ENCODE measurements at regions not wholly inside any gene's neighbourhood (a gene's known extent, or its start where the extent isn't known, plus 50 kb on each side); places are given as distances from the start of the nearest gene placed in this dataset.

- Histone ChIP-seq H3K4me1 (ENCODE audit: insufficient read depth, low read length) (no peaks in the 10 kb centered on the region), H3K27me3 (ENCODE audit: insufficient read depth, low read length) (no peaks in the 10 kb centered on the region), H3K4me3 (ENCODE audit: low read length) (no peak overlapping the region), H3K9me3 (ENCODE audit: low read depth, low read length) (no peaks in the 10 kb centered on the region)
These were observed 152.3 kb upstream of the ZNF516 start for GRCh38 chr18:76647322-76647721.

GRCh38 chr18:76644580-76644979 is 149.5 kb upstream of the ZNF516 start:
- Histone ChIP-seq H3K27me3 (ENCODE audit: insufficient read depth, low read length) (no peaks in the 10 kb centered on the region), H3K9me3 (ENCODE audit: low read depth, low read length) (no peaks in the 10 kb centered on the region), H3K4me1 (ENCODE audit: insufficient read depth, low read length) (no peaks in the 10 kb centered on the region), H3K4me3 (ENCODE audit: low read length) (no peak overlapping the region)

DNA sequence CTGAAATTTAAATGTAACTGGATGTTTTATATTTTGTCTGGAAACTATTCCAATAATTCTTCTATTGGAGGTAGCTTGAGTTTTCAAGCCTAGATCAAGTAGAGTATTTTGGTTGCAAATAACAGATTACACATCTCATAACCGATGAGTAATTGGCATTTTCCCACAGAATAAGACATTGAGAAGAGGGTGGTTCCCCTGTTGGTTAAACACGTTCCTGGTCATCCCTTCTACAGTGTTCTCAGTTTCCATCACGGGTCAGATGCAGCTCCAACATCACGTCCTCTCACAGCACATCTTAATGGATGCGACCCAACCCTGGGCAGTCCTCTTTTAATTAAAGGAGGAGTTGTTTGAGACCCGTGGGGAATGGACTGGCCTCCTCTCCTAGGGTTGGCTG is 149.0 kb upstream of the ZNF516 start:
- no peaks in the 10 kb centered on the region for H3K9me3 ChIP-seq (ENCODE audit: low read depth, low read length)
- no peak overlapping the region for H3K4me3 ChIP-seq (ENCODE audit: low read length)
- H3K4me1 ChIP-seq (ENCODE audit: insufficient read depth, low read length): no peaks in the 10 kb centered on the region
- no peaks in the 10 kb centered on the region for H3K27me3 ChIP-seq (ENCODE audit: insufficient read depth, low read length)

- H3K27me3 ChIP-seq (ENCODE audit: insufficient read depth, low read length): no peaks in the 10 kb centered on the region
- H3K4me3 ChIP-seq (ENCODE audit: low read length): no peak overlapping the region
- no peaks in the 10 kb centered on the region for H3K9me3 ChIP-seq (ENCODE audit: low read depth, low read length)
- H3K4me1 ChIP-seq (ENCODE audit: insufficient read depth, low read length): no peaks in the 10 kb centered on the region
These were observed 148.2 kb upstream of the ZNF516 start for GRCh38 chr18:76643199-76643598.

DNA sequence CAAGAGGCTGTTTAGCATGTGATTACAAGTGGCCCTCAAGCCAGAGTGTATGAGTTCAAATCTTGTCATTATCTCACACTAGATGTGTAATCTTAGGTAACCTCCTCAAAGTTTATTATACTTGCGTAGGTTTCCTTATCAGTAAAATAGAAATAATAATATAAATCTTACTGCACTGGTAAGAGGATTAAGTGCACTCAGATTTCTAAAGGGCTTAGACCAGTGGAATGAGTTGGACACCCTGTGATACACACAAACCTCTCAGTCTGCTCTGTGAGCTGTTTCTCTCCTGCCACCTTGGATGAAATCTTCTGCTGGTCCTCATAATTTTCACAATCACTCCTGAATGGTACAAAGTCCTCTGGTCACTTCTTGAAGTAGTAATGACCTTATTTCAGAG is 145.4 kb upstream of the ZNF516 start:
- Histone ChIP-seq H3K4me3 (ENCODE audit: low read length) (no peak overlapping the region), H3K9me3 (ENCODE audit: low read depth, low read length) (no peaks in the 10 kb centered on the region), H3K4me1 (ENCODE audit: insufficient read depth, low read length) (no peaks in the 10 kb centered on the region), H3K27me3 (ENCODE audit: insufficient read depth, low read length) (no peaks in the 10 kb centered on the region)

- Histone ChIP-seq H3K4me1 (ENCODE audit: insufficient read depth, low read length) (peaks cover 6% of the 10 kb centered on the region), H3K9me3 (ENCODE audit: low read depth, low read length) (no peaks in the 10 kb centered on the region), H3K4me3 (ENCODE audit: low read length) (no peak overlapping the region), H3K27me3 (ENCODE audit: insufficient read depth, low read length) (no peaks in the 10 kb centered on the region)
These were observed 139.5 kb upstream of the ZNF516 start for GRCh38 chr18:76634564-76634963.

DNA sequence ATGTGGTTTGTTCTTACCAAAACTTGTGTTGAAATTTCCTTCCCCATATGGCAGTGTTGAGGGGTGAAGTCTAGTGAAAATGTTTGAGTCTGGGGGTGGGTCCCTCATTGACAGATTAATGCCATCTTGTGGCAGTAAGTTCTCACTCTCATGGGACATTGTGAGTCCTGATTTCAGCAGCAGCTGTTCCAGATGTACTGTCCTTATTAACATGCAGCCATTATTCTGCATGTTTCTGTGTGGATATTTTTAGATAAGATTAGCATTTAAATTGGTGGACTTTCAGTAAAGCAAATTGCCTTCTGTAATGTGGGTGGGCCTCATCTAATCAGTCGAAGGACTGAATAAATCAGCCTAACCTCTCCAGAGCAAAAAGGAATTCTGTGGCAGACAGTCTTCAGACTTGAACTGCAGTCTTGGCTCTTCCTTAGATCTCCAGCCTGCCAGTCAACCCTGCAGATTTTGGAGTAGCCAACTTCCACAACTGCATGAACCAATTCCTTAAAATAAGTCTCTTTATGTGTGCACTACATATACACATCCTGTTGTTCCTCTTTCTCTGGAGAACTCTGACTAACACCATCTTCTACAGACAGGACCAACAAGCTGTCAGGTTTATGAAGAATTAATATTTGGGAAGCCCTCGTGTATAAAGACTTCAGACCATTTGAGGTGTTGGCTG is 138.7 kb upstream of the ZNF516 start:
- Histone ChIP-seq H3K27me3 (ENCODE audit: insufficient read depth, low read length) (no peaks in the 10 kb centered on the region), H3K9me3 (ENCODE audit: low read depth, low read length) (no peaks in the 10 kb centered on the region), H3K4me1 (ENCODE audit: insufficient read depth, low read length) (peaks cover 6% of the 10 kb centered on the region), H3K4me3 (ENCODE audit: low read length) (no peak overlapping the region)

DNA sequence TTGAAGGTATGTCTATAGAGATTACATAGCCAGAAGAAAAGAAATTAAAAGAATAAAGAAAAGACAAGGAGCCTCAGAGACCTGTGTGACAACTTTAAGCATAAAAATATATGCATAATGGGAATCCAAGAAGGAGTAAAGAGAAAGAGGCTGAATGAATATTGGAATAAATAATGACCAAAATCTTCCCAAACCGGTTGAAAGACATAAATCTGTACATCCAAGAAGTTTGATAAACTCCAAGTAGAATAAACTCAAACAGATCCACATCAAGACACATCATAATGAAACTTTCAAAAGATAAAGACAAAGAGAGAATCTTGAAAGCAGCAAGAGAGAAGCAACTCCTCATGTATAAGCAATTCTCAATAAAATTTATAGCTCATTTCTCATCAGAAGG is 132.4 kb upstream of the ZNF516 start:
- H3K4me3 ChIP-seq (ENCODE audit: low read length): no peak overlapping the region
- no peaks in the 10 kb centered on the region for H3K4me1 ChIP-seq (ENCODE audit: insufficient read depth, low read length)
- no peaks in the 10 kb centered on the region for H3K9me3 ChIP-seq (ENCODE audit: low read depth, low read length)
- H3K27me3 ChIP-seq (ENCODE audit: insufficient read depth, low read length): no peaks in the 10 kb centered on the region

GRCh38 chr18:76626991-76627390 is 131.9 kb upstream of the ZNF516 start:
- H3K9me3 ChIP-seq (ENCODE audit: low read depth, low read length): no peaks in the 10 kb centered on the region
- no peaks in the 10 kb centered on the region for H3K27me3 ChIP-seq (ENCODE audit: insufficient read depth, low read length)
- no peak overlapping the region for H3K4me3 ChIP-seq (ENCODE audit: low read length)
- peaks cover under 1% of the 10 kb centered on the region for H3K4me1 ChIP-seq (ENCODE audit: insufficient read depth, low read length)

DNA sequence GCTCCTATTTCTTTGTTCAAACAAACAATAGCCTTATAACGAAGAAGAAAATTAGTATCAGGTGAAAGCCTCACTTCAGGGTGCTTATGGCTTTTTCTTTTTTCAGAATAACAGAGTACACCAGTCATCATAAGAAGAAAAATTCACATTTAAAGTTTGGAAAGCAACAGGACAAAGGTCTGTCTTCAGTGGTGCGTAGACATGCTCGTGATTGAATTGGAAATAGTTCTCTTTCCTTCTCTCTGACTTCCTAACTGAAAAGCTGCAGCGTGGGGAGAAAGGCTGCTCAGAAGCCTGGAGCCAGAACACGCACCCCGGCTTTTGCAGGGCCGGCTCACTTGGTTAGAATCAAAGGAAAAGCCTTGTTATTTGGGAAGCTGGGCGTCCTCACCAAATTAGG is 127.6 kb upstream of the ZNF516 start:
- no peaks in the 10 kb centered on the region for H3K27me3 ChIP-seq (ENCODE audit: insufficient read depth, low read length)
- H3K4me1 ChIP-seq (ENCODE audit: insufficient read depth, low read length): peaks cover 36% of the 10 kb centered on the region
- no peaks in the 10 kb centered on the region for H3K9me3 ChIP-seq (ENCODE audit: low read depth, low read length)
- H3K4me3 ChIP-seq (ENCODE audit: low read length): no peak overlapping the region

- H3K9me3 ChIP-seq (ENCODE audit: low read depth, low read length): no peaks in the 10 kb centered on the region
- H3K4me3 ChIP-seq (ENCODE audit: low read length): no peak overlapping the region
- H3K4me1 ChIP-seq (ENCODE audit: insufficient read depth, low read length): peaks cover 36% of the 10 kb centered on the region
- no peaks in the 10 kb centered on the region for H3K27me3 ChIP-seq (ENCODE audit: insufficient read depth, low read length)
These were observed 126.9 kb upstream of the ZNF516 start for GRCh38 chr18:76621782-76622495.

GRCh38 chr18:76621226-76621625 is 126.2 kb upstream of the ZNF516 start:
- Histone ChIP-seq H3K9me3 (ENCODE audit: low read depth, low read length) (no peaks in the 10 kb centered on the region), H3K4me3 (ENCODE audit: low read length) (no peak overlapping the region), H3K4me1 (ENCODE audit: insufficient read depth, low read length) (peaks cover 36% of the 10 kb centered on the region), H3K27me3 (ENCODE audit: insufficient read depth, low read length) (no peaks in the 10 kb centered on the region)

GRCh38 chr18:76620321-76621170 is 125.5 kb upstream of the ZNF516 start:
- Histone ChIP-seq H3K27me3 (ENCODE audit: insufficient read depth, low read length) (no peaks in the 10 kb centered on the region), H3K4me3 (ENCODE audit: low read length) (no peak overlapping the region), H3K9me3 (ENCODE audit: low read depth, low read length) (no peaks in the 10 kb centered on the region), H3K4me1 (ENCODE audit: insufficient read depth, low read length) (peaks cover 36% of the 10 kb centered on the region)

DNA sequence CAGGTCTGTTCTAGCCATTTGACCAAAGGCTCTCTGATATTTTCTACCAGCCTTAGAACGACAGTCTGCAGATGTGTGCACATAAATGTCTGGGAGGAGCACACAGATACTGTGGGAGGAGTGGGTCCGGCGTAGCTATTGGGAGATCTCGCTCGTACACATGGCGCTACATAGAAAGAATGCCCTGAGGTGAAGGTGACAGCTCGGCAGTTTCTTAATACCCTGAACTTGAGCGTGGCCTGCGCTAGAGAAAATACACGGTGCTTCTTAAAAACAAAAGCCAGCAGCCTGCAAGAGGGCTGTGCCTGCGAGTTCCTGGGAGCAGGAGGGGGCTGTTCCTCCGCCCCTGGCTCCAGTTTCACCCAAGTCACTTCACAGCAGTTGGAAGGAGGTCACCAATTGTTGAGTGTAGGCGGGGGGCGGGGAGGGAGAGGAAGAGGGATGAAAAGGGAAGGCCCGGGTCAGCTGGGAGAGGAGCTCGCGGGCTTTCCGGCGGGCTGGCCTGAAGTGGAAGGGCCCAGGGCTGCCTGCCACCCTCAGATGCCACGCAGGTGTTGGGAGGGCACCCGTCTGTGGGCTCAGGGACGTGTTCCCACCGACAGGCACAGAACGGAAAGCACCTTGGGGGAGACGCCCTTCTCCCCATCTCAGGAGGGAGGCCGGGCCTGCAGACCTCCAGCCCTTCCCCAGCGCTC is 124.7 kb upstream of the ZNF516 start:
- H3K4me1 ChIP-seq (ENCODE audit: insufficient read depth, low read length): peaks cover 36% of the 10 kb centered on the region
- no peaks in the 10 kb centered on the region for H3K27me3 ChIP-seq (ENCODE audit: insufficient read depth, low read length)
- H3K4me3 ChIP-seq (ENCODE audit: low read length): peak overlapping the region; percentile 13
- no peaks in the 10 kb centered on the region for H3K9me3 ChIP-seq (ENCODE audit: low read depth, low read length)

GRCh38 chr18:76619261-76619620 is 124.2 kb upstream of the ZNF516 start:
- peaks cover 36% of the 10 kb centered on the region for H3K4me1 ChIP-seq (ENCODE audit: insufficient read depth, low read length)
- no peak overlapping the region for H3K4me3 ChIP-seq (ENCODE audit: low read length)
- no peaks in the 10 kb centered on the region for H3K27me3 ChIP-seq (ENCODE audit: insufficient read depth, low read length)
- H3K9me3 ChIP-seq (ENCODE audit: low read depth, low read length): no peaks in the 10 kb centered on the region
